ENCODE measurements at regions not wholly inside any gene's neighbourhood (a gene's known extent, or its start where the extent isn't known, plus 50 kb on each side); places are given as distances from the start of the nearest gene placed in this dataset.

- no peak for TF ChIP-seq CTCF (IDR thresholded peaks at IDR 0.05)
These were observed 227.3 kb upstream of the DAB2 start for GRCh38 chr5:39652036-39652435.

- no peak for TF ChIP-seq CTCF (IDR thresholded peaks at IDR 0.05)
These were observed 225.4 kb upstream of the DAB2 start for GRCh38 chr5:39650008-39650762.

GRCh38 chr5:39648848-39649227, 224.1 kb upstream of the DAB2 start:
- peak; percentile 55; the same call in 1 of the 2 replicates for TF ChIP-seq CTCF (IDR thresholded peaks at IDR 0.05)

- no peak for TF ChIP-seq CTCF (IDR thresholded peaks at IDR 0.05)
These were observed 223.5 kb upstream of the DAB2 start for GRCh38 chr5:39648085-39648847.

GRCh38 chr5:39640552-39640951, 215.8 kb upstream of the DAB2 start:
- no peak for TF ChIP-seq CTCF (IDR thresholded peaks at IDR 0.05)

- TF ChIP-seq CTCF (IDR thresholded peaks at IDR 0.05), result no peak
These were observed 214.9 kb upstream of the DAB2 start for GRCh38 chr5:39639618-39640089.

GRCh38 chr5:39638813-39639212, 214.0 kb upstream of the DAB2 start:
- no peak for TF ChIP-seq CTCF (IDR thresholded peaks at IDR 0.05)
